ENCODE measurements at regions not wholly inside any gene's neighbourhood (a gene's known extent, or its start where the extent isn't known, plus 50 kb on each side); places are given as distances from the start of the nearest gene placed in this dataset.

- H3K36me3 ChIP-seq (ENCODE audit: control insufficient read depth in 1 of 2, insufficient read depth in 2 of 2, low read length in 1 of 2): no peaks in the 10 kb centered on the region
- H3K27ac ChIP-seq (ENCODE audit: low read depth in 1 of 2, low read length in 2 of 2): no peak overlapping the region
- intact Hi-C loops (cut with DNase I): no loop called here
- no peak for DNase-seq
- H3K9me3 ChIP-seq (ENCODE audit: control insufficient read depth, low read length): peaks cover 14% of the 10 kb centered on the region
- whole genome bisulfite sequencing, 2 donors: 16 to 41% methylated on average over 1 of the region's 1 CpG
- H3K4me3 ChIP-seq (ENCODE audit: low read length in 2 of 2): no peak overlapping the region
- H3K27me3 ChIP-seq (ENCODE audit: control insufficient read depth in 1 of 2, insufficient read depth in 2 of 2, low read length in 1 of 2): no peaks in the 10 kb centered on the region
- H3K4me1 ChIP-seq (ENCODE audit: control insufficient read depth in 1 of 2, insufficient read depth in 2 of 2, low read length in 2 of 2): no peaks in the 10 kb centered on the region
- no peak for ATAC-seq (ENCODE audit: low FRiP score)
These were observed 56.4 kb upstream of the GJB6 start for GRCh38 chr13:20288561-20288960.

DNA sequence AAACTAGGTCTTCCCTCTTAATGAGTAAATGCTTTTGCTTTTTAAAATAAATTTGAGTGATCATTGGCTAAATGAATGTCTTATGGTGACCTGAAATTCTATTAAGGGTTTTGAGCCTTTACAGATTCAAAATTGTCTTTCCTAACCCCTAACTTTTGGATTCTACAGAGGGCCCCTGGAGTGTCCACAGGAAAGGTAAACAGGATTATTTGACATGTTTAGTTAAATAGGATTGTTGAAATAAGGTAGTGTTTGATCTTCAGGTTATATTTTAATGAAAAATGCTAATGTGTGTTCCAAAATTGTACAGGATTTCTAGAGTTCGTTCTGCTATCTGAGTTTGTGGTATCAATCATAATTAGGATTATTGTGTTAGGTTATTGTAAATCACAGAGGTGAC, 55.9 kb upstream of the GJB6 start:
- no peaks in the 10 kb centered on the region for H3K36me3 ChIP-seq (ENCODE audit: control insufficient read depth in 1 of 2, insufficient read depth in 2 of 2, low read length in 1 of 2)
- H3K27ac ChIP-seq (ENCODE audit: low read depth in 1 of 2, low read length in 2 of 2): no peak overlapping the region
- WGBS, 2 donors: 61 to 67% methylated on average over 1 of the region's 1 CpG
- intact Hi-C loops (cut with DNase I): no loop called here
- H3K27me3 ChIP-seq (ENCODE audit: control insufficient read depth in 1 of 2, insufficient read depth in 2 of 2, low read length in 1 of 2): no peaks in the 10 kb centered on the region
- no peak for ATAC-seq (ENCODE audit: low FRiP score)
- peaks cover 17% of the 10 kb centered on the region for H3K9me3 ChIP-seq (ENCODE audit: control insufficient read depth, low read length)
- no peaks in the 10 kb centered on the region for H3K4me1 ChIP-seq (ENCODE audit: control insufficient read depth in 1 of 2, insufficient read depth in 2 of 2, low read length in 2 of 2)
- DNase-seq: no peak
- H3K4me3 ChIP-seq (ENCODE audit: low read length in 2 of 2): no peak overlapping the region

DNA sequence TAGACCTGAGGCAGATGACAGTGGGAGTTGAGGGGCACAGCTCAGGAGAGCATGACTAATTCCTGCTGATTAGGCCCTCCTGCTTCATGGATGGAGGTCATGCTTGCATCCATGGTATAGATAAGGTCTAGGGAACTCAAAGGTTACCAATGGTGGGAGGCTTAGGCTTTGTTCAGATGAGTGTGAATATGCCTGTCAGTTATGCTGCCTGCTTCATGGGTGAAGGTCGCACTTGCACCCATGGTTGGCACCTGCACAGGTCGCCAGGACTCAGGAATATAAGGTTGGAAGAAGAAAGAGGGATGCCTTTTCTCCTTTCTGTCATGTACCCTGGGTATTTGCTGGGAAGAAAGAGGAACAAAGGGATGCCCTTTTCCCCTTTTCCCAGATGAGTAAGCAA, 53.4 kb upstream of the GJB6 start:
- H3K27ac ChIP-seq (ENCODE audit: low read depth in 1 of 2, low read length in 2 of 2): no peak overlapping the region
- no peak for DNase-seq
- H3K4me3 ChIP-seq (ENCODE audit: low read length in 2 of 2): no peak overlapping the region
- no peak for ATAC-seq (ENCODE audit: low FRiP score)
- H3K27me3 ChIP-seq (ENCODE audit: control insufficient read depth in 1 of 2, insufficient read depth in 2 of 2, low read length in 1 of 2): no peaks in the 10 kb centered on the region
- no peaks in the 10 kb centered on the region for H3K36me3 ChIP-seq (ENCODE audit: control insufficient read depth in 1 of 2, insufficient read depth in 2 of 2, low read length in 1 of 2)
- intact Hi-C loops (cut with DNase I): no loop called here
- peaks cover 20% of the 10 kb centered on the region for H3K9me3 ChIP-seq (ENCODE audit: control insufficient read depth, low read length)
- WGBS, 2 donors: 70 to 75% methylated on average over 2 of the region's 2 CpGs
- H3K4me1 ChIP-seq (ENCODE audit: control insufficient read depth in 1 of 2, insufficient read depth in 2 of 2, low read length in 2 of 2): no peaks in the 10 kb centered on the region

Measured in aorta (tissue), 5 donors.